Caco-2 (cell line): ENCODE measurements at regions not wholly inside any gene's neighbourhood (a gene's known extent, or its start where the extent isn't known, plus 50 kb on each side); places are given as distances from the start of the nearest gene placed in this dataset.

ENCODE experiments used
- BruUV-seq: library from RNA; stranded (reverse); fragments of 400-500 nt; replicated peaks from 2 replicates; lab custom pipeline; 2021; lab: Mats Ljungman, UMichigan
- CTCF ChIA-PET: fragments of 300-600 bp; sonication (Branson Sonifier 250); formaldehyde crosslinking; loops from one replicate; lab custom pipeline; 2022; ENCODE audit warnings: antibody characterized with exemption; lab: Charles Lee
- POLR2A ChIA-PET: fragments of 300-600 bp; sonication (Branson Sonifier 250); formaldehyde crosslinking; loops from one replicate; lab custom pipeline; 2022; ENCODE audit warnings: antibody characterized with exemption; lab: Charles Lee
- DNase-seq, 2 experiments: peaks; one replicate each; pipeline versions ENCODE4 v3.0.0 to v3.0.0-alpha.2; 2020 to 2022
- H3K27me3 ChIP-seq: replicated peaks from 2 replicates; pipeline ENCODE4 v1.6.0; 2011; ENCODE audit warnings: low read length; ENCODE audit not compliant: control insufficient read depth, insufficient read depth
- H3K36me3 ChIP-seq: 2 replicates; pipeline ENCODE4 v1.5.1; 2011; ENCODE audit warnings: low read length; ENCODE audit not compliant: control insufficient read depth, insufficient read depth
- H3K4me1 ChIP-seq: fragments of 250-450 bp; sonication (Bioruptor Pico); 2 replicates; pipeline ENCODE4 v1.5.1; 2020; ENCODE audit warnings: mild to moderate bottlenecking
- H3K4me3 ChIP-seq: 2 replicates; pipeline ENCODE4 v1.5.1; 2011; ENCODE audit warnings: low read depth, mild to moderate bottlenecking, control low read depth, low read length
- H3K9me3 ChIP-seq: fragments of 250-450 bp; sonication (Bioruptor Pico); 2 replicates; pipeline ENCODE4 v1.5.1; 2020; ENCODE audit warnings: mild to moderate bottlenecking, moderate library complexity
- H3K27ac Mint-ChIP-seq: one replicate; pipeline ENCODE4 v1.8.0; 2022; ENCODE audit warnings: mixed read lengths; ENCODE audit not compliant: unreplicated experiment
- H3K27me3 Mint-ChIP-seq: one replicate; pipeline ENCODE4 v1.8.0; 2022; ENCODE audit warnings: mixed read lengths; ENCODE audit not compliant: insufficient read depth, unreplicated experiment
- H3K36me3 Mint-ChIP-seq: one replicate; pipeline ENCODE4 v1.8.0; 2022; ENCODE audit warnings: mild to moderate bottlenecking, mixed read lengths; ENCODE audit not compliant: insufficient read depth, unreplicated experiment
- H3K4me1 Mint-ChIP-seq: one replicate; pipeline ENCODE4 v1.8.0; 2022; ENCODE audit warnings: low read depth, mixed read lengths; ENCODE audit not compliant: unreplicated experiment
- H3K4me3 Mint-ChIP-seq: one replicate; pipeline ENCODE4 v1.8.0; 2022; ENCODE audit warnings: mild to moderate bottlenecking, moderate library complexity, mixed read lengths; ENCODE audit not compliant: unreplicated experiment
- H3K9me3 Mint-ChIP-seq: one replicate; pipeline ENCODE4 v1.8.0; 2022; ENCODE audit warnings: mixed read lengths; ENCODE audit not compliant: unreplicated experiment
- intact Hi-C: fragments of 100-400 bp; cut with micrococcal nuclease; formaldehyde crosslinking; loops from one replicate; pipeline ENCODE4 v1.10.0; 2022; ENCODE audit not compliant: unreplicated experiment
- TF ChIP-seq, protein P1 (sequence below), 2 experiments: fragments of 200-600 bp in 1 of 2; IDR thresholded peaks; 1 replicate in 1 of 2; 2 replicates in 1 of 2; pipeline versions ENCODE4 v1.5.1 to v1.8.0; 2011 to 2022; ENCODE audit warnings: antibody characterized with exemption in 1 of 2, control low read depth in 1 of 2, inconsistent platforms in 1 of 2, low read depth in 1 of 2, low read length in 1 of 2, mild to moderate bottlenecking in 1 of 2, moderate library complexity in 1 of 2; ENCODE audit not compliant: insufficient read depth in 1 of 2, severe bottlenecking in 1 of 2, unreplicated experiment in 1 of 2

DNA sequence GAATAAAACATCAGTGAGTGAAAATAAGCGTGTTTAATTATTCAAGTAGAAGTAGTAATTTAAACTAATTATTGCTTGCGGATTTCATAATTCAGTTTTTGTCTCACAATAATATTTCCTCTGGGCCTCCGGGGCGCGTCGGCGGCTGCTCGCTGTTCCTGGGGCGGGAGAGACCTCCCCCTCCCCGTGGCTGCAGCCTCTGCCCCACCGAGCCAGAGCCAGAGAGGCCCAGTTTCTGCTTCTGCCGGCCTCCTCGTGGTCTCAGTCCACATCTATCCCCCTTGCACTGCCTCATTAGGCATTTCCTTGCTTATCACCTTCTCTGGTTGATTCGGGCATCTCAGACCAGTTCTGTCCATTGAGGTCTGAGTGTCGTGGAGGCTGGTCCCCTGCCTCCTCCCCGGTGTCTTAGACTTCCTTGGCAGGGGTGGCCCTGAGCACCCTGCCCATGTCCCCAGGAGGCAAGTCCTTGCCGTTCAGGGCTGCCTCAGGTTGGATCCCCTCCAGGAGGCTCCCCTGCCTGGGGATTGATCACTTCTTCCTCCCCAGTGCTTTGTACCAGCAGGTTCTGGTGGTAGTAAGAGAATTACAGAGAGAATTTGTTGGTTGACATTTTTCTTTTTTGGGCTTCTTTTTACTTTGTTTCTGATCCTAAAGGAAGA is 78.0 kb downstream of the SLC25A47 start:
- H3K27me3 ChIP-seq: no peaks in the 10 kb centered on the region
- no TSS peak for BruUV-seq

DNA sequence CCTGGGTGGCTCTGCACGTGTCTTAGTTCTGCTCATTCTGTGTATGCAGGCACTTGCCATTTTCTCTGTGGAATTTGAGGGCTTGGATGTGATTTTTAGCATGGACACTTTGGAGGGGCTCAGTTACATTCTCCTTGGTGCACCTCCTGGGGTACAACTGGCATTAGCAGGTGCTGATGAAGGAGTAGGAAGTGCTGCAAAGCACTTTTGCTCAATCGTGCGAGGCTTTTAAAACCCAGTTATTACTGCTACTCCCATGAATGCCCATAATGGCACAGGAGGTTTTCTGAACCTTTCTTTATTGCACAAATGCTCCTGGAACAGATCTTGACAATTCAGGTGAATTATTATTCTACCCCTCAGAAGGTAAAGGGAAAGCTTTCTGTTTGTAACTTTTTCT is 78.7 kb downstream of the SLC25A47 start:
- Mint-ChIP-seq H3K9me3 (no peaks in the 10 kb centered on the region), H3K36me3 (no peaks in the 10 kb centered on the region), H3K27me3 (no peaks in the 10 kb centered on the region), H3K4me3 (no peak overlapping the region), H3K4me1 (peaks cover 11% of the 10 kb centered on the region), H3K27ac (peak overlapping the region; percentile 16)
- Histone ChIP-seq H3K9me3 (no peaks in the 10 kb centered on the region), H3K27me3 (no peaks in the 10 kb centered on the region), H3K4me1 (peaks cover 12% of the 10 kb centered on the region), H3K36me3 (no peaks in the 10 kb centered on the region), H3K4me3 (no peak overlapping the region)
- ChIA-PET CTCF (no interaction called here), POLR2A (no interaction called here)
- TF ChIP-seq, protein P1, sequence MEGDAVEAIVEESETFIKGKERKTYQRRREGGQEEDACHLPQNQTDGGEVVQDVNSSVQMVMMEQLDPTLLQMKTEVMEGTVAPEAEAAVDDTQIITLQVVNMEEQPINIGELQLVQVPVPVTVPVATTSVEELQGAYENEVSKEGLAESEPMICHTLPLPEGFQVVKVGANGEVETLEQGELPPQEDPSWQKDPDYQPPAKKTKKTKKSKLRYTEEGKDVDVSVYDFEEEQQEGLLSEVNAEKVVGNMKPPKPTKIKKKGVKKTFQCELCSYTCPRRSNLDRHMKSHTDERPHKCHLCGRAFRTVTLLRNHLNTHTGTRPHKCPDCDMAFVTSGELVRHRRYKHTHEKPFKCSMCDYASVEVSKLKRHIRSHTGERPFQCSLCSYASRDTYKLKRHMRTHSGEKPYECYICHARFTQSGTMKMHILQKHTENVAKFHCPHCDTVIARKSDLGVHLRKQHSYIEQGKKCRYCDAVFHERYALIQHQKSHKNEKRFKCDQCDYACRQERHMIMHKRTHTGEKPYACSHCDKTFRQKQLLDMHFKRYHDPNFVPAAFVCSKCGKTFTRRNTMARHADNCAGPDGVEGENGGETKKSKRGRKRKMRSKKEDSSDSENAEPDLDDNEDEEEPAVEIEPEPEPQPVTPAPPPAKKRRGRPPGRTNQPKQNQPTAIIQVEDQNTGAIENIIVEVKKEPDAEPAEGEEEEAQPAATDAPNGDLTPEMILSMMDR (IDR thresholded peaks at IDR 0.05; ENCODE audit: insufficient read depth in 1 of 2, low read depth in 1 of 2, low read length in 1 of 2, severe bottlenecking in 1 of 2, unreplicated experiment in 1 of 2): no peak
- DNase-seq: no peak
- no TSS peak for BruUV-seq
- intact Hi-C loops: no loop called here

More for the DNA sequence above, 78.0 kb downstream of the SLC25A47 start:
- Histone ChIP-seq H3K36me3 (no peaks in the 10 kb centered on the region), H3K4me1 (peaks cover 12% of the 10 kb centered on the region), H3K9me3 (no peaks in the 10 kb centered on the region), H3K4me3 (no peak overlapping the region)
- Mint-ChIP-seq H3K36me3 (no peaks in the 10 kb centered on the region), H3K27ac (peak overlapping the region; percentile 16), H3K4me1 (peaks cover 11% of the 10 kb centered on the region), H3K4me3 (no peak overlapping the region), H3K9me3 (no peaks in the 10 kb centered on the region), H3K27me3 (no peaks in the 10 kb centered on the region)
- ChIA-PET POLR2A (no interaction called here), CTCF (no interaction called here)
- TF ChIP-seq, protein P1 (IDR thresholded peaks at IDR 0.05; ENCODE audit: insufficient read depth in 1 of 2, low read depth in 1 of 2, low read length in 1 of 2, severe bottlenecking in 1 of 2, unreplicated experiment in 1 of 2): no peak
- intact Hi-C loops: no loop called here
- DNase-seq: no peak

DNA sequence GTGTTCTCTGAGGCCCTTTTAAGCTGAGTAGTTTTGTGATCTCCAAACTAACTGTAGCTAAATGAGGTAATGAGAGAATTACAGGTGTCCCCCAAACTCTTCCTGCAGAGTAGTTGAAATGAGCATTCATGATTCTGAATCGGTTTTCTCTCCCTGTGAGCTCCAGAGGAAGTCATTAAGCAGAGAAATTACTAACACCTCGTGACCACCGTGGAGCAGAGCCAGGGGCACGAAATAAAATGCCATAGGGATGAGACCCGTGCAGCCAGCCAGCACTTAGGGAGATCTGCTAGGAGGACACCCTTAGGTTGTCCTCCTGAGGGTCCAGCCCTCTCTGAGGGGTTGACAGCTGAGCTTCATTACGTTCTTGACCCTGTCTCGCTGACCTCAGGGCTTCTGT is 79.5 kb downstream of the SLC25A47 start:
- H3K9me3 Mint-ChIP-seq: no peaks in the 10 kb centered on the region
- ChIA-PET POLR2A (no interaction called here), CTCF (no interaction called here)
- no peaks in the 10 kb centered on the region for H3K9me3 ChIP-seq
- H3K36me3 ChIP-seq: no peaks in the 10 kb centered on the region
- H3K4me3 ChIP-seq: no peak overlapping the region
- no peak for DNase-seq
- intact Hi-C loops: no loop called here
- H3K27me3 Mint-ChIP-seq: no peaks in the 10 kb centered on the region
- H3K4me3 Mint-ChIP-seq: no peak overlapping the region
- peaks cover 6% of the 10 kb centered on the region for H3K4me1 Mint-ChIP-seq
- TF ChIP-seq, protein P1 (IDR thresholded peaks at IDR 0.05; ENCODE audit: insufficient read depth in 1 of 2, low read depth in 1 of 2, low read length in 1 of 2, severe bottlenecking in 1 of 2, unreplicated experiment in 1 of 2): no peak
- no peaks in the 10 kb centered on the region for H3K36me3 Mint-ChIP-seq
- H3K27me3 ChIP-seq: no peaks in the 10 kb centered on the region
- no TSS peak for BruUV-seq
- no peak overlapping the region for H3K27ac Mint-ChIP-seq
- H3K4me1 ChIP-seq: peaks cover 11% of the 10 kb centered on the region
